22Rv1 (cell line): ENCODE measurements at regions not wholly inside any gene's neighbourhood (a gene's known extent, or its start where the extent isn't known, plus 50 kb on each side); places are given as distances from the start of the nearest gene placed in this dataset.
"Not testable (repeated sequence)": the region's sequence is repeated elsewhere in the genome, so short reads cannot be mapped to it uniquely, and the experiment has no call there.

Source experiments
- CTCF ChIP-seq: fragments of 450-650 bp; IDR thresholded peaks from 2 replicates; pipeline ENCODE4 v1.5.1; 2017; ENCODE audit warnings: mild to moderate bottlenecking
- ZFX ChIP-seq: fragments of 450-650 bp; IDR thresholded peaks from 2 replicates; pipeline ENCODE4 v1.6.1; 2017; ENCODE audit warnings: antibody characterized with exemption, borderline replicate concordance

- not testable (repeated sequence) for TF ChIP-seq CTCF, ZFX
Measured at GRCh38 chr1:228653057-228653456, 82.2 kb upstream of the RHOU start.
